HL-60 (cell line): ENCODE measurements at regions not wholly inside any gene's neighbourhood (a gene's known extent, or its start where the extent isn't known, plus 50 kb on each side); places are given as distances from the start of the nearest gene placed in this dataset.

Source experiments
- GABPA ChIP-seq: IDR thresholded peaks from 2 replicates; pipeline ENCODE4 v1.6.1; 2012; ENCODE audit warnings: low read depth
- TF ChIP-seq, protein P1 (sequence below): IDR thresholded peaks from one replicate; pipeline ENCODE4 v1.5.1; 2011; ENCODE audit warnings: low read length, control low read depth, inconsistent platforms; ENCODE audit not compliant: insufficient read depth
- TF ChIP-seq, protein P2 (sequence below): IDR thresholded peaks from 2 replicates; pipeline ENCODE4 v1.6.1; 2012; ENCODE audit warnings: low read depth; ENCODE audit not compliant: insufficient replicate concordance

DNA sequence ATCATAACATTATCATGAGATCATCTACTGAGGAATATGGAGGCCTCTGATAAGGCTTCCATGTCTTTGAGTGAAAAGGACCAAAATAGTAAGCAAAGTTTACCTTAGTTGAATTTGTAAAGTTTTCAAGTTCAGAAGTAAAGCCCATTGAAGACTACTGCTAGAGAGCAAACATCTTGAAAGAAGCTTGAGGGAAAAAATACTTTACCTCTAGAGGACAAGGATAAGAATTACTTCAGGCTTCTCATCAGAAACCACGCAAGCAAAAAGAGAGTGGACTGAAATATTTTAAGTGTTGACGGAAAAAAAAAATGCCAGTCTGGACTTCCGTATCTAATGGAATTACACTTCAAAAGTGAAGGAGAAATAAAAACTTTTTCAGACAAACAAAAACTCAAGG lies 114.3 kb downstream of the MPP7 start:
- TF ChIP-seq, protein P1, sequence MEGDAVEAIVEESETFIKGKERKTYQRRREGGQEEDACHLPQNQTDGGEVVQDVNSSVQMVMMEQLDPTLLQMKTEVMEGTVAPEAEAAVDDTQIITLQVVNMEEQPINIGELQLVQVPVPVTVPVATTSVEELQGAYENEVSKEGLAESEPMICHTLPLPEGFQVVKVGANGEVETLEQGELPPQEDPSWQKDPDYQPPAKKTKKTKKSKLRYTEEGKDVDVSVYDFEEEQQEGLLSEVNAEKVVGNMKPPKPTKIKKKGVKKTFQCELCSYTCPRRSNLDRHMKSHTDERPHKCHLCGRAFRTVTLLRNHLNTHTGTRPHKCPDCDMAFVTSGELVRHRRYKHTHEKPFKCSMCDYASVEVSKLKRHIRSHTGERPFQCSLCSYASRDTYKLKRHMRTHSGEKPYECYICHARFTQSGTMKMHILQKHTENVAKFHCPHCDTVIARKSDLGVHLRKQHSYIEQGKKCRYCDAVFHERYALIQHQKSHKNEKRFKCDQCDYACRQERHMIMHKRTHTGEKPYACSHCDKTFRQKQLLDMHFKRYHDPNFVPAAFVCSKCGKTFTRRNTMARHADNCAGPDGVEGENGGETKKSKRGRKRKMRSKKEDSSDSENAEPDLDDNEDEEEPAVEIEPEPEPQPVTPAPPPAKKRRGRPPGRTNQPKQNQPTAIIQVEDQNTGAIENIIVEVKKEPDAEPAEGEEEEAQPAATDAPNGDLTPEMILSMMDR, result no peak
- TF ChIP-seq, protein P2, sequence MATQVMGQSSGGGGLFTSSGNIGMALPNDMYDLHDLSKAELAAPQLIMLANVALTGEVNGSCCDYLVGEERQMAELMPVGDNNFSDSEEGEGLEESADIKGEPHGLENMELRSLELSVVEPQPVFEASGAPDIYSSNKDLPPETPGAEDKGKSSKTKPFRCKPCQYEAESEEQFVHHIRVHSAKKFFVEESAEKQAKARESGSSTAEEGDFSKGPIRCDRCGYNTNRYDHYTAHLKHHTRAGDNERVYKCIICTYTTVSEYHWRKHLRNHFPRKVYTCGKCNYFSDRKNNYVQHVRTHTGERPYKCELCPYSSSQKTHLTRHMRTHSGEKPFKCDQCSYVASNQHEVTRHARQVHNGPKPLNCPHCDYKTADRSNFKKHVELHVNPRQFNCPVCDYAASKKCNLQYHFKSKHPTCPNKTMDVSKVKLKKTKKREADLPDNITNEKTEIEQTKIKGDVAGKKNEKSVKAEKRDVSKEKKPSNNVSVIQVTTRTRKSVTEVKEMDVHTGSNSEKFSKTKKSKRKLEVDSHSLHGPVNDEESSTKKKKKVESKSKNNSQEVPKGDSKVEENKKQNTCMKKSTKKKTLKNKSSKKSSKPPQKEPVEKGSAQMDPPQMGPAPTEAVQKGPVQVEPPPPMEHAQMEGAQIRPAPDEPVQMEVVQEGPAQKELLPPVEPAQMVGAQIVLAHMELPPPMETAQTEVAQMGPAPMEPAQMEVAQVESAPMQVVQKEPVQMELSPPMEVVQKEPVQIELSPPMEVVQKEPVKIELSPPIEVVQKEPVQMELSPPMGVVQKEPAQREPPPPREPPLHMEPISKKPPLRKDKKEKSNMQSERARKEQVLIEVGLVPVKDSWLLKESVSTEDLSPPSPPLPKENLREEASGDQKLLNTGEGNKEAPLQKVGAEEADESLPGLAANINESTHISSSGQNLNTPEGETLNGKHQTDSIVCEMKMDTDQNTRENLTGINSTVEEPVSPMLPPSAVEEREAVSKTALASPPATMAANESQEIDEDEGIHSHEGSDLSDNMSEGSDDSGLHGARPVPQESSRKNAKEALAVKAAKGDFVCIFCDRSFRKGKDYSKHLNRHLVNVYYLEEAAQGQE, result no peak
- TF ChIP-seq GABPA, result no peak
